CD4-positive, alpha-beta T cell treated with Interleukin-2 at 100 ng/mL for 4 hours (primary cell): ENCODE measurements at regions not wholly inside any gene's neighbourhood (a gene's known extent, or its start where the extent isn't known, plus 50 kb on each side); places are given as distances from the start of the nearest gene placed in this dataset.

Source experiments
- DNase-seq: peaks from one replicate; pipeline ENCODE4 v3.0.0-alpha.2; 2020; ENCODE audit warnings: low spot score

DNA sequence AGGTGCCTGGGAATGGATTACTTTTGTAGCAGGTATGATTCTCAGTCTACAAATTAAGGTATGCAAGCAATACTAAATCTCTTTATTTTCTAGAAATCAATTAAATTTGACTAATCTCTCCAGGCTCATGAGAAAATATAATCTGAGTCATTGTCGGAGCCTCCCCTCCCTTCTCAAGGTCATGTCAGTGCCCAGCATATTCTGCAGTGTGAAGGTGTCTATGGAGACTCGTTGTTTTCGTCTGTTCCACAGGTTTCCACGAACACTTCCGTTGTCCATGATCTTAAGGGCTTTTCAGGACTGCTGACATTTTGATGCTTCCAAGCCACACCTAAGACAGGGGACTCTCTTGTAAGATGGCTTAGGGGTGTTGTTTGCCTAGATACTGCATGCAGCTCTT, 56.6 kb upstream of the SCOC start:
- DNase-seq: no peak

DNA sequence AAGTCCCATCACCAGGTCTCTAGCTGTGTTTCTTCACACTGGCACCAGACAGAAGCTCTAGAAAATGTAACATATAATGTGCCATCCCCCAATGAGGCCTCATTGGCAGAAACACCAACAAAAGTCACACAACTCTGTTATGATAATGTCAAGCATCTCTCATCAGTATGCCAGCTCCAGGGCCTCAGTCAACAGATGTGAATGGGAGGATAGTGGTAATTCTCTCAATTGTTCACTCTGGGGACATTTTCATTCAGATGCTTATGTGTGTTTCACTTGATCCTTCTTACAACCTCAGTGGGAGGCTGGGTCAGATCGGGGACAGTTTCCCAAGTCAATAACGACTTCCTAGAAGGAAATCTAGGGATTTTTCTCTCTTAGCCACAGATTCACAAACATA, 57.5 kb upstream of the SCOC start:
- DNase-seq: no peak

DNA sequence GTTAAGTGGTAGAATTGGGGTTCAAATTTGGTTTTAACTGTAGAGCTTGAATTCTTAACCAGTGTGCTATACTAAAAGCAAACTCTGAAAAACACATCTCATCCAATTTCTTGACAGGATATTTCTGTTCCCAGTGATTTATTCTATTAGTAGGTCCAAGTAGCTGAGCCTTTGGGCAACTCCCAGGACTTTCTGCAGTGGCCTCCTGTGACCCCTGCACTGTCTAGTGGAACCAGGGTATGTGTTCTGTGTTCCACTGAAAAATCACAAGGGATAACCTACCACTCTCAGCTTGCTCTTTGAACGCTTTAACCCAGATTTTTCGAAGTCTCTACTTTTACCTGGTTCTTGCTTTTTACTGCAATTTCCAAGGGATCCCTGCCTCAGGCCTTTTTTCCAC, 58.0 kb upstream of the SCOC start:
- no peak for DNase-seq

DNA sequence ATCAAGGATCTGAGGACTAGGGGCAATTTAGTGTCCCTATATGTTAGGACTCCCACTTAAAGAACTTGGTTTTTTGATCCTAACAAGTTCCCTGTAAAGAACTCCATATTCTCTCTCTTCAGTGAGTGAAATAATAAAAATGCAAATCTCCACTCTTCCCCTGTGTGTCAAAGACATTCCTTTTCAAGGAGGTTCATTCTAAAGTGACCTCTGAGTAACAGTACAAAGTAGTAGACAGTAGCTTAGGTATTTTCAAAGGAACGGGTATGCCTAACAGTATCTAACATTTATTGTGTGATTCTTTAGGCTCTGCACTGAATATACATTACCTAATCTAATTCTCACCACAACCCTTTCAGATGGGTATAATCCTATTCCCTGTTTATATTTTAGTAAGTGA, 58.4 kb upstream of the SCOC start:
- DNase-seq: no peak

DNA sequence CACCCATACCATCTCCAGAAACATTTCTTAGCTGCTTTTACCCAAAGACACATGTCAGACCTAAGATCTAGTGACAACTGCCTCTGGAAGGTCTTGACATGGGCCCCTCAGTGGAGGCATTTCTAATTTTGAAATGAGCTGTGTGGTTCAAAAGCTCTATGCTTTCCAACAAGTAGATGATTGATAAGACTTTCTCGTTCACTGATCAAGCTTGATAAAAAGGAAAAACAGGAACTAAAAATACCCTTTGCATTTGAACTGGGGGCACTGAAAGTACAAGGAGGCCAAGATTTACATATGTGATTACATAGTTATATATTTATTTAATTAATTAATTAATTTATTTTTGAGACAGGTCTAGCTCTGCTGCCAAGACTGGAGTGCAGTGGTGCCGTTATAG, 61.3 kb upstream of the SCOC start:
- no peak for DNase-seq

DNA sequence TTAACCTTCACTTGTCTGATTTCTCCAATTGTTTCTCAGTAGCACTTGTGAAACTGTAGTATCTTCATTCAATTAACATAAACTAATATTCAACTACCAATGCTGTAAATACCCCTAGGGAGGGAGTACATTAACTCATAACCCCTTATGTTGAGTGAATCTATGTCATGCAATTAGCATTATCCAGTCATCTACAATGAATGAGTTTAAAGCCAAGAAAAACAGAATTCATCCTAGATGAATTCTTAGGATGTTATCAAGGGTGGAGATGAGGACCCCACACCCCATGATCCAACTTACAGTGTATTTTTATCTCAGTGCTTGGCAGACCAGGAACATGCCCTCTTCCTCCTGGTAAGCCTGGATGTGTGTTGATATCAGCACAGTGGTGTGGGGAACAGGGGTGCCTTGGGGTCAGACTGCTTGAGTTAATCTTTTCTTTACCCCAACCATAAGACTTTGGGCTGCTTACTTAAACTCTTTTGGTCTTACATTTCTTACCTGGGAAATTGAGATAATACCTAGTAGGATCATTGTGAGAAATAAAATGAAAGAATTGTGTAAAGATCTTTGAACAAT, 62.1 kb upstream of the SCOC start:
- DNase-seq: no peak

DNA sequence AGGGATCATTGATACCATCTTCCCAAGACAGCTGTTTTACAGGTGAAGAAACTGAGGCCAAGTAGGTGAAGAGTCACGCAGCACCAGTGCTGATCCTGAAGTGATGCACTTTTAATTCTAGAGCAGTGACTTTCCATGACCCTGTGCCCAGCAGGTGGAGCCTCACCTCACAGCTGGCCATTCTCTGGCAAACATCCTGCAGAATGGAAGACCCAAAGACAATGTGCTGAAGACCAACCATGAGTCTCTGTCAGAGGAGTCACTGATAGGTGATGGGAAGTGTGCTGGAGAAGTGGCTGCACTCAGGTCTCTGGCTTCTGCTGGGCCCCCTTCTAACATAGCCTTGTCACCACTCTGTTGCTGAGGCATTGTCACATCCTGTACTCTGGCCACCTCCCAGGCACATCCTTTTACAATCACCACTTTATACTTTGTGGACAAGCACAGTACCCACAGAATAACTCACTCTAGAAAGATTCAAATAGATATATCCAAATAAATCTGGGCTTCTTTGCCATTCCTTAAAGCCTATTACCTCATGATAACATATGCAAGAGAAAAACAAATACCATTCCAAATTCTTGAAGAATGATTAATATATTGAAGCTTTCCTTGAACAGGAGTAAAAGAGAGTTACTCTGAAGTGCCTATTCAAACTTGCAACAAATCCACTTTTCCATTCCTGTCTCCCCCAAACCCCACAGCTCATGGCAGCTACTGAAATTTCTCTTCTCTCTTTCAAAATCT, 64.1 kb upstream of the SCOC start:
- no peak for DNase-seq

DNA sequence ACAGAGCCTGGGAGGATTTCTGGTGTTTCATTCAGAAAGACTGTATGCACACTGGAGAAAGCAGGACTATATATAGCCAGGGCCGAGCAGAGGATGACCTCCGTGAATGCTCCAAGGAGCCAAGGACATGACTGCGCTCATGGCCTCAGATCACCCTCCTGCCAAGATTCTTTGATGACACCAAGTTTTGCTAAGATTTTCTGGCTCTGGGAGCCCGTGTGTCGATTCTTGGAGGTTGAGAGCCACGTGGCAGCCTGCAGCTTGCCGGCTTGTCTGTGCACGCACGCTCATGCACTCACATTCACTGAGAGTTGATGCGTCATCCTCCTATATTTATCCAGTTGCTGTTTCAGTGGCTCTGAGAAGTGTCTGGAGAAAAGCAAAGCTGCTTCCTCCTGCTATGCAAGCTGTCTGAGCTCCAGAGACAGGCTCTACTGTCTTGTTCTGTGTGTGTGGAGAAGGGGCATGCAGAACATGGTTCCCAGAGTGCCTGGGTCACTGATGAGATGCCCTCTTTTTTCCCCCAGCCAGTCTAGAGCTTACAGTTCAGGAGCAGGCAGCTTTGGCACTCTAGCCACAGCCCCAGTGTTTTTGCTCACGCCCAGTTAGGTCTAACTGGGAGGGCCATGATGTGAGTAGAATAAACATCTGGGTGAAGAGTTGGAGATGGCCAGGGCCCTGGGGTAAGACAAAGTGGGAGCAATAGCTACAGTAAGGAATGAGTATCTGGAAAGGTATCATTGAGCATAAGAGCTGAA, 64.9 kb upstream of the SCOC start:
- no peak for DNase-seq

DNA sequence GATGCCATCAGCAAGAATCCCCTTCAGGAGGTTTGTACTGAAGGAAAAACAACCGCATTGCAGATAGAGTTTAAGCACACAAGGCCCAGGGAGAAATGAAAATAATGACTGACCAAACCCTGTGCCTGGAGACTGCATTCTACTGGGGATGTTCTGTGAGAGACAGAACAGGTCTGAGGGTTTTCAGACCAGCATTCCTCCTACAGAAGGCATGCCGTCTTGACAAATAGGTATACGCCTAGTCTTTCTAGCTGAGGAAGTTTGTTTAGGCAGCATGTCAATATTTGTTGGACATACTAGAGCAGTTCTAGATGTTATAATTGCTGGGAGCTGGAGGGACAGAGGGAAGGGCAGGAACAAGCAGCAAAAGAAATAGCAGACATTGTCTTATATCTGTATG, 68.4 kb upstream of the SCOC start:
- no peak for DNase-seq

DNA sequence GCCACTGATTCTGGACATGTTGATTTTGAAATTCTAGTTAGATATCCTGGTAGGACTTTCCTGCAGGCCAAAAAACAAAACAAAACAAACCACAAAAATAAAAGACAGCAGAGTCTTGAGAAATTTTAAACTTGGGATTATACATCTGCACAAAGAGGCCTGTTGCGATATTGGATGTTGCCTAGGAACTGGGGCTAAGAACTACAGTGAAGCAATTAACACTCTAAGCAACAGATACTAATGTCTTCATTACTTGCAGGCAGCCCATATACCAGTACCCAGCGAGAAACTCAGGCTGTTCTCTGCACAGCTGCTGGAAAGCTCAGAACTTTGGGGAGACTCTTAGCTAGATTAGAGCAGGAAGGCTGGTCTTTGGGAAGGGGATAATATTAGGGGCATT, 69.1 kb upstream of the SCOC start:
- no peak for DNase-seq

DNA sequence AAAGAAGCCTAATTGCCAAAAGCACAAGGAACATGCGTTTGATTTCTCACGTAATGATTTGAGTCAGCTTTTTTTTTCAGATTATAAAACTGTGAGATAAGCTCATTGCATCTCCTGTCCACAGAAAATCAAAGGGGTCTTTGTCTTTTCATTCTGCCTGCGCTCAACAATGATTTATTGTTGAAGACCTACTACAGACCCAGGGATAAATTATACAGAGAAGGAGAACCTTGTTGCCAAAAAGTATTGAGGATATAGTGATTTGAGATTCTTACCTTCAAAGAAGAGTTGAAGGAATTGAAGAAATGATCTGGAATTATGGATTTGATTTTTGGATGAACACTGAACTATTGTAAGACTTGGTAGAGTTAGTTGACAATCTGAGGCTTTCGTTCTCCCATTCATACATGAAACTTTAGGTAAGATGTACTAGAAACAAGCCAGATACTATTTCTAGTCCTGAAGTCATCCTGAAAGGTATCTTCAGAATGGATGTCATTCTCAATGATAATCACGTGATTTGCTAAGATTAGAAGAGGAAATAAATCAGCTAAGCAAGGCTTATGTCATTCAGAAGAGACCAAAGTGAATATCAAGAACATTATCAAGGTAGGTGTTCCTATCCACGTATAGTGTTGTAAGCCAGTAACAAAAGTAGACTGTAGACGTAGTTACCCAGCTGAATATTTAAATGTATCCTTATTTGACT, 71.1 kb upstream of the SCOC start:
- DNase-seq: no peak

DNA sequence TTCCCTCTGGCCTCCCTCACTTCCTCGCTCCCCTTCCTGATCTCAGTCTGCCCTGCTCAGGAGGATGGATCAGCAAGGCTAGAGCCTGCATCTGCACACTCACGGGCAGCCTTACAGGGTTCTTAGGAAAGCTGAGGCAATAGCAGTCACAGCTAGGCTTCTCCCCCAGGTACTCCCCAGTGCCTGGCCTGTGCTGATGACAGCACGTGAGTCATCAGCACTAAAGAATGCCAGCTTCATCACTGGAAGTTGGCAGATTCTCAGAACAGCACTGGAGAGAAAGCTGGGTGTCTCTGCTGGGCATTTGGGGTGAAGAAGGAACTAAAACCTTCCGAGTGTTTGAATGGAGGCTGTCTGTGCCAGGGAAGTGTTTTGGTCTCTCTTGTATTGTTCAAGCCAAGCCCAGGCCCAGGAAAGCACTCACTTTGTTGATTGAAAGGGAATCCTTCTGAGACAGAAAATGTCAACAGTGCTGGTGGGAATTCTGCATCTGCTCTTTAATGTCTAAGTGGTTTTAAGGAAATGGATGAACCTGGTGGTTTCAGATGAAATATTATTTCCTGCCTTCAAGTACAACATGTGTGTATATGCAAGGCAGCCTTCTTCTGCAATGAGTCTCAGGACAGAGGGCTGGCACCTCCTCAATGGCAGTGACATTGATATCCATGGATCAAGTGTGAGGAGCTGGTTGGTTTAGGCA, 73.0 kb upstream of the SCOC start:
- DNase-seq: no peak

DNA sequence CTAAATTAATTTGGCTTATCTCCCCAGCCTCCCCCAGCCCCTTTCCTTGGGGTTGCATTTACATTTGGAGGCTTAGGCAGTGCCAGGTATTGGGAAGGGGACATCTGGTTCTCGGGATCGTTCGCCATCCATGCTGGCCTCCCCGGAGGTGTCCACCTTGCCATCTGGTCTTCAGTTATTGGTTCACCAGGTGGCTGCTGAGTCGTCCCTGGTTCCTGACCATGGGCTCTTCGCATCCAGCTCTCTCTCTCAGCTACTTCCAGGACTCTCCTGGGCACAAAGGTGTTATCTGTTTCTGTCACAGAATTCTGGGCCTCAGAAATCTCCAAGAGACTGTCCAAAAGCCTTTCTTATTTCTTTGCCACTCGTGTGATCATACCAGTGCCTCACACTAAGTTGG, 75.4 kb upstream of the SCOC start:
- no peak for DNase-seq

DNA sequence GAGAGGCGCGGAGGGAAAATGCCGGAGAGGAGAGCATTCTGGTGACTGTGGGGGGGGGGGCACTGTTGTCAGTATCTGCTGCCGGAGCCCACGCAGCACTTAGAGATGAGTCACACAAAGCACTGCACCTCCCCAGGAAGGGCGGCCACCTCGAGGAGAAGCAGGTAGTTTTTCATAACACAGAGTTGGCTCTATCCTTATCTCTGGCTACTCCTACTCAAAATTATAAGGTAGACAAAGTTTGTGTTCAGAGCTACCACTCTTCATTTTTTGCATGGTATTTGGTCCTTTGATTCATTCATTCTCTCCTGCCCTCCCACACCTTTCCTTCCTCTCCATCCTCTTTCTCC, 76.2 kb upstream of the SCOC start:
- DNase-seq: no peak

DNA sequence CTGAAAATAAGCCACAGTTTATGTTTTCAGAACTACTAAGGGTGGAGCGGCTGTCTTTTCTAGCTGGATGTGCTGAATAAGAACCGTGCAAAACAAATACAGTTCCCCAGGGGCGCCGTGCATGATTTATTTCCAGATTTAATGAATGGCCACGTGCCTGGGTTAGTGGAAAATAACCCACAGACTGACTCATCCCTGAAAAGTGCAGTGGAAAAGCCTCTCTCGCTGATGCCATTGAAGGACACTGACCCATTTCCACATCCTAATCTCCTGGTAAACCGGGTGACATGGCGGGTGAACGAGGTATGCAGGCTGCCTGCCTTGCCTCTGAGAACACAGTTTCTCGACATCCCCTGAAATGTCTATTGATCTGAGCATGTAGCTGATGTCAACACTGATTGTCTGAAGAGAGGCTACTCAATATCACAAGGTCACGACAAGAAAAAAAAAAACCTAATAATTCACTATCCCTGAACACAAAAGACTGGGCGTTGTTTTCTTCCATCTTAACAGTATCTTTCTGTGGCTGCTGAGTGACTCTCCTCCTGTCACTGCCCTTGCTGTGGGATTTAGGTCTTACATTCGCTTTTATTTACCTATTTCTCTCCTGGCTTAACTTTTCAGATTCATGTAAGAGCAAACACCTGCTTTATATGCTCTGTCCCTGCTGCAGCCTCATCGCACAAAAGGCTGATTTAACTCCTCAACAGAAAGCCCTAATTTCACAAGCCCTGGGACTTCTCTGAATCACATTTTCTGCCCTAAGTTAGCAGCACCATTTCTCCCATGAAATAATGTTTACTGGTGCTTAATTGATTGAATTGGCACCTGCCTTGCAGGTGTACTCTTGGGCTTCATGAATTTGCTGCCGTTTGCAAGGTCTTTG, 76.9 kb upstream of the SCOC start:
- DNase-seq: no peak

DNA sequence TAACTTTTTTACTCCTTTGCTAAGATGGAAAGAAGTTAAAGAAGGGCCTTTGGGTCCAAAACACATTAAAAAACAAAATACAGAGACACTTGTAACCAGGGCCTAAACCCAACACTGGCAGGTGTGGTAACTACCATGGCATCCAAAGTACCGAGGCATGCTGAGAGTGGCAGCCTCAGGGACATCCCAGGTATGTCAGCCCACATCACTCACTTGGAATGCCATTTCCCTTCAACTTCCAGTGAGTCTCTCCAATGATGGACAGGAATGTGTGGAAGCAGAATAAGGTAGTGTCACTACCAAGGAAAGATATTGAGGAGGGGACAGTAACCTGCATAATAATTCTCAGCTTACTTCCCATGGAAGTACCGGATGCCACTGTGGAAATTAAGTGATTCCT, 79.5 kb upstream of the SCOC start:
- DNase-seq: no peak

DNA sequence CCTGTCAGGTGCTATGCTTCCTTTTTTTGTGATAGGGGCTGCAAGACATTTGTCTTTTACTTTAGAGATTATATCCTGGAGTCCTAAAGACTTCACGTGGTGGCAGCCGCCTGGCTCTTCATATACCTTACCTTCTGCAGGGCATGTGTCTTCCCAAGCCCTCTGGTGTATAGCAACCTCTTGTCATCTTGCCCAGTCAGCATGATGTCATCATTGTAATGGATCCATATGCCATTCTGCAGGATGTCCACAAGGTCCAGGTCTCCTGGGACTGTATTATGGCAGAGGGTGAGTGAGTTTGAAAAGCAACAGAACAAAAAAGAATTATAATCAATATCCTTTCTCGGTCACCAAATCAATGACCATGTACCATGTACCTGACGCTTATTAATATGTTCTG, 82.2 kb upstream of the SCOC start:
- no peak for DNase-seq

DNA sequence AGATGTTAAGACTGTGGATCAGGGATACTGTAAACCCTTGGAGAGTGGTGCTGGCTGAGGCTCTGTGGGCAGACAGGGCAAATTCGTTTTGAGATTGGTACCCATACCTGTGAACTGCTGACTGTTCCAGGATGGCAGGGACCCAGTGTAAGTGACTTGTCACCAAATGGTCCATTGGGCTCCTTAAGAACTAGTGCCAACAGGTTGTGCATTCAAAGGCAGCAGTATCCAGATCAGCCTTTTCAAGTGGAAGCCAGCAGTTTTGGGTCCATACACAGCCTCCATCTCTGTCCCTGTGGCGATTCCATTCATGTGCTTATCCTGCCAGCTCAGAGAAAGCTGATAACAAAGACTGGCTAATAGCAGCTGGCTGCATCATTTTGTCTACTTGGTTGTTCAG, 84.0 kb upstream of the SCOC start:
- no peak for DNase-seq

DNA sequence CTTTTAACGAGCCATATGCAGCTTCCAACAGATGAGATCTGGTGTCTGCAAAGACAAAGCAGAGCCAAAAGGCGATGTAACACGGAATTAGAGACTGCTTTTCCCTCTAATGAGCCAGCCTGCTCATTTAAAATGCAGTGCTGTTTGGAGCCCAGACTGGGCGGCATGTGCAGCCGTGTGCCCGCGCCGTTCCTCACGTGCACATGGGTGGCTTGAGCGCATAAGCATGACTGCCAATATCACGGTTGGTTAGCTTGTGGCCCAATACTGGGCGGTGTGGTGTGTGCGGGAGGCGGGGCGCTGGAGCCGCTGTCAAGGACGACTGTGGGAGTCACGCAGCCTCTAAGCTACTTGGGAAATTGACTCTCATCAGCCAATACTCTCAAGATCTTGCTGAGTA, 87.0 kb upstream of the SCOC start:
- no peak for DNase-seq

DNA sequence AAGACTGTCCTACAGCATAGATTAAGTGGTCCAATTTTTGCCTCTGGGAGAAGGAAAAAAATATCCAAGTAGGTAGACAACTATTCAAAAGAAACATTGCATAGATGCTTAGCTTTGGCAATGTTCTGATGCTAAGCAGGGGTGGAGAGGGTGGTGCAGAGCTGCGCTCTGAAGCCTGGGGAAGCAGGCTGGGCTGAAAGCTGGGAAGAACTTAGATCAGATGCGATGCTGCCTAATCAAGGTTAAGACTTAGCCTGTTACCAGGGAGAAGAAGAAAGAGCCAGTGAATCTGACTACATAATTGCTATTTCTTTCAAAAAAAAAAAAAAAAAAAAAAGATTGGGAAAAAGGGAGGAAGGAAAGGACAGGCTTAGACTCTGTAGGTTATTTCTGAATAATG, 89.0 kb upstream of the SCOC start:
- no peak for DNase-seq

DNA sequence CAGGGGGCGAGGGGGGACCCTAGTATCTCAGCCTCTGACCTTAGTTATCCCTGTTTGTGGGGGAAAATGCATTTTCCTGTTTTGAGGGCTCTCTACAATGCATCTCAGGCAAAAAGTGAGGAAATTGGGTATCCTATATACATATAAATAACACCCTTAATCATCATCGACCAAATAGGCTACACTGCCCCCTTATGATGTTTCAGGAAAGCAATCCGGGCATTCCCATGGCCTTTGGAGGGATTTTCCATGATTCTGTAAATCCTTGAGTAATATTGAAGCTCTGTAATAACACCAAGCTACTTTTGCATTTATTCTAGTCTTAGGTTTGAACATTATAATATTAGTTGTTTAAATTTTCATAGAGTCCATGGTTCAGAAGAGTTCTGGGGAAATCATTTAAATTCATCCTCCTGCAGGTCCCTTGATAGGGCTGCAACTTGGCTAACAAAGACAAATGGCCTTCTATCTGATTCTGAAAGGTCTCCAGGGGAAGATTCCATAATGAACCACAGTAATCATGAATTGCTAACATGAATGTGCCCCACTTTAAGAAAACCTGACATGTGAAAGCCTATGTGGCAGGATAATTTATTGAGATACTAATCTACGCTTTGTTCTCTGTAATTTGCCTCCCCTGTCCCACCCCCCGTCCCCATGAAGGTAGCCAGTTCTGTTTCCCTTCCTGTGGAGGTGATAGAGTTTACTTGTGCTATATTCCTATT, 91.5 kb upstream of the SCOC start:
- no peak for DNase-seq
